GM23248 (cell line): ENCODE measurements at regions not wholly inside any gene's neighbourhood (a gene's known extent, or its start where the extent isn't known, plus 50 kb on each side); places are given as distances from the start of the nearest gene placed in this dataset.

Source experiments
- DNase-seq: peaks from one replicate; pipeline ENCODE4 v3.0.0-alpha.2; 2015
- H2AFZ ChIP-seq: fragments of 200-600 bp; sonication (generic); 2 replicates; pipeline ENCODE4 v1.6.1; 2016; ENCODE audit warnings: antibody characterized with exemption
- H3F3A ChIP-seq: fragments of 200-600 bp; sonication (generic); 2 replicates; pipeline ENCODE4 v1.6.1; 2016; ENCODE audit warnings: mild to moderate bottlenecking, antibody characterized with exemption, mixed run types; ENCODE audit not compliant: insufficient read depth
- H3K27ac ChIP-seq: fragments of 200-600 bp; sonication (generic); 2 replicates; pipeline ENCODE4 v1.5.1; 2016; ENCODE audit warnings: mild to moderate bottlenecking
- H3K27me3 ChIP-seq: fragments of 200-600 bp; sonication (generic); replicated peaks from 2 replicates; pipeline ENCODE4 v1.6.1; 2016; ENCODE audit warnings: mild to moderate bottlenecking; ENCODE audit not compliant: insufficient read depth
- H3K36me3 ChIP-seq: fragments of 200-600 bp; sonication (generic); 2 replicates; pipeline ENCODE4 v1.6.1; 2016; ENCODE audit warnings: low read depth, mild to moderate bottlenecking
- H3K4me1 ChIP-seq: fragments of 200-600 bp; sonication (generic); 2 replicates; pipeline ENCODE4 v1.6.1; 2016; ENCODE audit warnings: mild to moderate bottlenecking; ENCODE audit not compliant: insufficient read depth
- H3K4me2 ChIP-seq: fragments of 200-600 bp; sonication (generic); one replicate; pipeline ENCODE4 v1.6.1; 2016; ENCODE audit warnings: mild to moderate bottlenecking; ENCODE audit not compliant: unreplicated experiment
- H3K4me3 ChIP-seq: fragments of 200-600 bp; sonication (generic); 2 replicates; pipeline ENCODE4 v1.5.1; 2016; ENCODE audit warnings: mild to moderate bottlenecking
- H3K79me2 ChIP-seq: fragments of 200-600 bp; sonication (generic); 2 replicates; pipeline ENCODE4 v1.6.1; 2016; ENCODE audit warnings: mild to moderate bottlenecking; ENCODE audit not compliant: insufficient read depth
- H3K9ac ChIP-seq: fragments of 200-600 bp; sonication (generic); 2 replicates; pipeline ENCODE4 v1.6.1; 2016; ENCODE audit warnings: mild to moderate bottlenecking
- H3K9me2 ChIP-seq: fragments of 200-600 bp; sonication (generic); 2 replicates; pipeline ENCODE4 v1.6.1; 2016; ENCODE audit warnings: mixed run types, mild to moderate bottlenecking, moderate library complexity; ENCODE audit not compliant: insufficient read depth
- H3K9me3 ChIP-seq: fragments of 200-600 bp; sonication (generic); one replicate; pipeline ENCODE4 v1.6.1; 2017; ENCODE audit warnings: low read depth
- H4K20me1 ChIP-seq: fragments of 200-600 bp; sonication (generic); 2 replicates; pipeline ENCODE4 v1.6.0; 2016; ENCODE audit not compliant: insufficient read depth
- EZH2 ChIP-seq: fragments of 200-600 bp; sonication (generic); IDR thresholded peaks from 2 replicates; pipeline ENCODE4 v1.6.1; 2018; ENCODE audit warnings: antibody characterized with exemption, mild to moderate bottlenecking; ENCODE audit not compliant: insufficient read depth, poor library complexity, severe bottlenecking
- EZH2phosphoT487 ChIP-seq: fragments of 200-600 bp; sonication (generic); IDR thresholded peaks from 2 replicates; pipeline ENCODE4 v1.6.1; 2018; ENCODE audit warnings: antibody characterized with exemption, moderate library complexity, mild to moderate bottlenecking, low read depth; ENCODE audit not compliant: insufficient read depth
- WGBS, 2 experiments: methylation state at CpG; one replicate each; pipeline ENCODE4 v1.1.6; 2015 to 2017; ENCODE audit warnings: low lambda C conversion rate in 2 of 2, low coverage in 1 of 2; ENCODE audit errors: missing lambda C conversion rate in 2 of 2; 5-methylcytosine and 5-hydroxymethylcytosine counted together
- in situ Hi-C: fragments of 300-500 bp; cut with MboI; formaldehyde crosslinking; loops from 2 replicates; pipeline ENCODE4 v1.15.0; 2020

DNA sequence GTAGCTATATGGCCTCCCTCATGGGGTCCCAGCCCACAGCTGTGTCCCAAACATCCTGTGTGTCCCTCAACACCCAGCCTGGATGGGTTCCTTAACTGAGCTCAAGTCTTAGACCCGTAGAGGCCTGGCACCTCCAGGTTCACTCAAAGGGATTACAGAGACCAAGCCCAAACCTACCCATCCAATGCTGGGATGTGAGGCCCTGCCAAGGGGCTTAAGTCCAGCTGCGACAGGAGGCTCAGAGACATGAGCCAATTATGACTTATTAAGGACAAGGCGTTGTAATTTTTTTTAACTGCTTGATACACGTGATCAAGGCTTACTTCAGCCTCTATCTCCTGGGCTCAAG is 105.6 kb upstream of the RET start:
- no peaks in the 10 kb centered on the region for H3K79me2 ChIP-seq
- H3F3A ChIP-seq: no peaks in the 10 kb centered on the region
- DNase-seq: no peak
- H3K27me3 ChIP-seq: no peaks in the 10 kb centered on the region
- H3K36me3 ChIP-seq: no peaks in the 10 kb centered on the region
- no peaks in the 10 kb centered on the region for H3K9me3 ChIP-seq
- no peaks in the 10 kb centered on the region for H3K9me2 ChIP-seq
- no peak overlapping the region for H3K9ac ChIP-seq
- H4K20me1 ChIP-seq: no peaks in the 10 kb centered on the region
- H3K27ac ChIP-seq: no peak overlapping the region
- no peak overlapping the region for H2AFZ ChIP-seq
- no peak overlapping the region for H3K4me2 ChIP-seq
- no peaks in the 10 kb centered on the region for H3K4me1 ChIP-seq
- H3K4me3 ChIP-seq: no peak overlapping the region
- WGBS, 2 experiments: 13 to 23% methylated on average over 4 of the region's 4 CpGs
- in situ Hi-C loops: no loop called here
- TF ChIP-seq EZH2phosphoT487 (no peak), EZH2 (no peak)

DNA sequence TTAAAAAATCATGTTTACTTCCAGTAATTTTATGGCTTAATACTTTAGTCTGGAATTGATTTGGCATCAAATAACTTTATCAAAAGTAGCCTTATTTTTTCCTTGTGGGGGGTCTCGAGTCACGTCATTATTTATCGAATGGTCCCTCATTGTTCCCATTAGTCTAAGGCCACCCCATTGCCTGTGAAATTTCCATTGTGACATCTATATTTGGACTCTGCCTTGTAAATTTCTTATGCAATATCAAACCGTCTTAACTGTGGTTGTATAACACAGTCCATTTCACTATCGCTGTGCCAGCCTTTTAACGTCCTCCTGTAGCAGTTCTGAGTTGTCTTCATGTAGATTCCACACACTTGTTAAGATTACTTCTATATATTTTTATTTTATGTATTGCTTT is 103.9 kb upstream of the RET start:
- H3K79me2 ChIP-seq: no peaks in the 10 kb centered on the region
- H4K20me1 ChIP-seq: no peaks in the 10 kb centered on the region
- H2AFZ ChIP-seq: no peak overlapping the region
- TF ChIP-seq EZH2: no peak
- TF ChIP-seq EZH2phosphoT487: no peak
- no peaks in the 10 kb centered on the region for H3F3A ChIP-seq
- H3K4me1 ChIP-seq: no peaks in the 10 kb centered on the region
- no peaks in the 10 kb centered on the region for H3K9me3 ChIP-seq
- H3K27ac ChIP-seq: no peak overlapping the region
- H3K27me3 ChIP-seq: no peaks in the 10 kb centered on the region
- WGBS, 2 experiments: 18 to 31% methylated on average over 6 of the region's 6 CpGs
- H3K4me3 ChIP-seq: no peak overlapping the region
- H3K9ac ChIP-seq: no peak overlapping the region
- DNase-seq: no peak
- no peak overlapping the region for H3K4me2 ChIP-seq
- in situ Hi-C loops: no loop called here
- no peaks in the 10 kb centered on the region for H3K36me3 ChIP-seq
- H3K9me2 ChIP-seq: no peaks in the 10 kb centered on the region

DNA sequence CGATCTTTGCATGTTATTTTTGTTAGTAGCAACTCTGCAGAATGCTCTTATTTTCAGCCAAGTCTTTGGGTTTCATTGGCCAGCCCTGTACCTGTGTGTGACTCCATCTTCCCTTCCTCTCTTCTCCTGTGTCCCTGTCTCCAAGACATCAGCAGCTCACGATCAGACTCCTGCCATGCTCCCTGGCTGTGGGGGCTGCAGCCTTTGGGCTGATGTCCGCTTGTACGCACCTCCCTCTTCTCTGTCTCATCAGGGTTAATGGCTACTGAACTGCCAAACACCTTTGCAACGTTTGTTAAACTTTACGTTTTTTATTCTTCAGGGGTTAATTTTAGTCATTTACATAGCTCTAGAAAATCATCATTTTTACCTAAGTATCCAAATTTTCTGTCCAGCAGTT is 103.5 kb upstream of the RET start:
- TF ChIP-seq EZH2: no peak
- TF ChIP-seq EZH2phosphoT487: no peak
- Histone ChIP-seq H3K79me2 (no peaks in the 10 kb centered on the region), H3K4me1 (no peaks in the 10 kb centered on the region), H3K9me3 (no peaks in the 10 kb centered on the region), H3K4me2 (no peak overlapping the region), H2AFZ (no peak overlapping the region), H3F3A (no peaks in the 10 kb centered on the region), H3K4me3 (no peak overlapping the region), H3K27me3 (no peaks in the 10 kb centered on the region), H3K9ac (no peak overlapping the region), H4K20me1 (no peaks in the 10 kb centered on the region), H3K9me2 (no peaks in the 10 kb centered on the region), H3K36me3 (no peaks in the 10 kb centered on the region), H3K27ac (no peak overlapping the region)
- in situ Hi-C loops: no loop called here
- 49 to 59% methylated on average over 6 of the region's 6 CpGs for WGBS, 2 experiments
- DNase-seq: no peak

DNA sequence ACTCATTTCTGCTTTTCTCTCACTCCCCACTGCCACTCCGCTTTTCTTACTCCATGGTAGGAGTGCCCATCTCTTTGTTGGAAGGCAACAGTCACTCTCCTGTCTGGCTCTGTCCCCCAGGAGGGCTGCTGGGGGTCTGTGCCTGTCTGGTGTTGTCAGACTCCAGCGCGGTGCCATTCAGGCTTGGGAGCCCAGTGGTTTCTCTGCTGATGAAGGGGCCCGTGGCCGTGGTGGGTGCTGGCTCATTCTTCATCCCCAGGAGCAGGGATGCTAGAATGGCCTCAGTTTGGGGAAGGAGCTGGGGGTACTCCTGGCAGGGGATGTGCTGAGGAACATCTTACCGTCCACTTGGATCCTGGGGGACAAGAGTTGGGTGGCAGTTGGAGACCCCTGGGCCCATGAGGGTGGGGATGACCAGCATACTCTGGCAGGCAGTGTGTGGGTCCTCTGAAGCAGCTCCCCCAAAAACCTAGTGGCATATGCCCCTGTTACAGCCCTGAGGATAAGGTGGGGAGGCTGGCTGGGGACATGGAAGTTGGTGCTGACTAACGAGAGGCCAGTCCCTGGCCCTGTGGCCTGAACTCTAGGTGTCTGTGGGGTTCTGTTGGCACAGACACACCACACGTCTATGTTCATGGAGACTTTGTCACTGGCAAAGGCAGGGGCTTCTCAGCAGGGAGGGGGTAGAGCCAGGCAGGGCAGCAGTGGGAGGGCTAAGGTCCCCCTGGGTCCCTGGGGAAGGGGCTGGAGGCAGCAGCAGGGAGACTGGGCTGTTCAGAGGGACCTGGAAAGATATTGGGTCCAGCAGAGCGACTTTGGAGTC is 102.8 kb upstream of the RET start:
- no peaks in the 10 kb centered on the region for H3K4me1 ChIP-seq
- H4K20me1 ChIP-seq: no peaks in the 10 kb centered on the region
- no peak for DNase-seq
- no peak overlapping the region for H3K4me3 ChIP-seq
- H3K27ac ChIP-seq: no peak overlapping the region
- no peaks in the 10 kb centered on the region for H3K9me3 ChIP-seq
- no peaks in the 10 kb centered on the region for H3K79me2 ChIP-seq
- H3K9ac ChIP-seq: no peak overlapping the region
- in situ Hi-C loops: no loop called here
- no peak for TF ChIP-seq EZH2phosphoT487
- no peak for TF ChIP-seq EZH2
- no peaks in the 10 kb centered on the region for H3F3A ChIP-seq
- 41 to 47% methylated on average over 8 to 9 of the region's 9 CpGs for WGBS, 2 experiments
- H3K36me3 ChIP-seq: no peaks in the 10 kb centered on the region
- H2AFZ ChIP-seq: no peak overlapping the region
- no peak overlapping the region for H3K4me2 ChIP-seq
- H3K27me3 ChIP-seq: no peaks in the 10 kb centered on the region
- no peaks in the 10 kb centered on the region for H3K9me2 ChIP-seq

DNA sequence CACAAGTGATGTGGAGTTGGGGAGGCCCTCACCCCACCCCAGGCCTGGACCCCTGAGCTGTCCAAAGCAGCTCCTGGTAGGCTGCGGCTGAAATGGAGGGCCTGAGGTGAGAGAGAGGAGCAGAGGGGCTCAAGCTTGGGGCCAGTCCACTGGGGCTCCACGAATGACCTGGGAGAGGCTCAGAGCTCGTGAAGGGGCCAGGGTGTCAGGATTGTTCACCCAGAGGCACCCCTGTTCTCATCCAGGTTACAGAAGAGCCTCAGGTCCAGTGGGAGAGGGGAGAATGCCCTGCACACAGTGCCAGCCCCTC is 102.2 kb upstream of the RET start:
- no peaks in the 10 kb centered on the region for H3K27me3 ChIP-seq
- no peak overlapping the region for H2AFZ ChIP-seq
- no peak for DNase-seq
- H3K9me3 ChIP-seq: no peaks in the 10 kb centered on the region
- H3K9ac ChIP-seq: no peak overlapping the region
- no peaks in the 10 kb centered on the region for H3F3A ChIP-seq
- in situ Hi-C loops: no loop called here
- no peaks in the 10 kb centered on the region for H3K4me1 ChIP-seq
- TF ChIP-seq EZH2: no peak
- no peak for TF ChIP-seq EZH2phosphoT487
- H3K4me2 ChIP-seq: no peak overlapping the region
- no peaks in the 10 kb centered on the region for H4K20me1 ChIP-seq
- H3K36me3 ChIP-seq: no peaks in the 10 kb centered on the region
- H3K79me2 ChIP-seq: no peaks in the 10 kb centered on the region
- H3K9me2 ChIP-seq: no peaks in the 10 kb centered on the region
- H3K27ac ChIP-seq: no peak overlapping the region
- no peak overlapping the region for H3K4me3 ChIP-seq
- 11 to 17% methylated on average over 3 of the region's 3 CpGs for WGBS, 2 experiments
